ENCODE measurements at regions not wholly inside any gene's neighbourhood (a gene's known extent, or its start where the extent isn't known, plus 50 kb on each side); places are given as distances from the start of the nearest gene placed in this dataset.

GRCh38 chr2:4247791-4248190, 544.4 kb downstream of the DCDC2C start:
- no peak for DNase-seq (ENCODE audit: low spot score)

- no peak for DNase-seq (ENCODE audit: low spot score)
These were observed 552.1 kb downstream of the DCDC2C start for GRCh38 chr2:4255491-4255890.

GRCh38 chr2:4256351-4256750, 553.0 kb downstream of the DCDC2C start:
- DNase-seq (ENCODE audit: low spot score): no peak

GRCh38 chr2:4258563-4258962, 555.2 kb downstream of the DCDC2C start:
- no peak for DNase-seq (ENCODE audit: low spot score)

GRCh38 chr2:4265936-4266335, 562.6 kb downstream of the DCDC2C start:
- no peak for DNase-seq (ENCODE audit: low spot score)

- no peak for DNase-seq (ENCODE audit: low spot score)
These were observed 566.5 kb downstream of the DCDC2C start for GRCh38 chr2:4269885-4270284.

- no peak for DNase-seq (ENCODE audit: low spot score)
These were observed 569.0 kb downstream of the DCDC2C start for GRCh38 chr2:4272261-4272858.

- no peak for DNase-seq (ENCODE audit: low spot score)
These were observed 575.0 kb downstream of the DCDC2C start for GRCh38 chr2:4278392-4278791.

- DNase-seq (ENCODE audit: low spot score): no peak
These were observed 576.1 kb downstream of the DCDC2C start for GRCh38 chr2:4279431-4279830.

- DNase-seq (ENCODE audit: low spot score): no peak
These were observed 588.1 kb downstream of the DCDC2C start for GRCh38 chr2:4291430-4291829.

- no peak for DNase-seq (ENCODE audit: low spot score)
These were observed 592.3 kb downstream of the DCDC2C start for GRCh38 chr2:4295680-4296079.

- no peak for DNase-seq (ENCODE audit: low spot score)
These were observed 597.2 kb downstream of the DCDC2C start for GRCh38 chr2:4300616-4301015.

- DNase-seq (ENCODE audit: low spot score): no peak
These were observed 621.2 kb downstream of the DCDC2C start for GRCh38 chr2:4324531-4324930.

- no peak for DNase-seq (ENCODE audit: low spot score)
These were observed 633.5 kb downstream of the DCDC2C start for GRCh38 chr2:4336864-4337263.

- DNase-seq (ENCODE audit: low spot score): no peak
These were observed 635.0 kb downstream of the DCDC2C start for GRCh38 chr2:4338345-4338744.

- DNase-seq (ENCODE audit: low spot score): no peak
These were observed 637.2 kb downstream of the DCDC2C start for GRCh38 chr2:4340536-4340935.

GRCh38 chr2:4346628-4347027, 643.3 kb downstream of the DCDC2C start:
- DNase-seq (ENCODE audit: low spot score): no peak

GRCh38 chr2:4353668-4354067, 650.3 kb downstream of the DCDC2C start:
- DNase-seq (ENCODE audit: low spot score): no peak

- DNase-seq (ENCODE audit: low spot score): no peak
These were observed 650.8 kb downstream of the DCDC2C start for GRCh38 chr2:4354164-4354563.

GRCh38 chr2:4354678-4355077, 651.3 kb downstream of the DCDC2C start:
- peak; percentile 43 for DNase-seq (ENCODE audit: low spot score)

- no peak for DNase-seq (ENCODE audit: low spot score)
These were observed 652.7 kb downstream of the DCDC2C start for GRCh38 chr2:4356109-4356508.

- DNase-seq (ENCODE audit: low spot score): no peak
These were observed 653.2 kb downstream of the DCDC2C start for GRCh38 chr2:4356541-4356940.

GRCh38 chr2:4357121-4357520, 653.7 kb downstream of the DCDC2C start:
- no peak for DNase-seq (ENCODE audit: low spot score)

GRCh38 chr2:4358837-4359236, 655.5 kb downstream of the DCDC2C start:
- DNase-seq (ENCODE audit: low spot score): no peak
